NCI-H2227 (cell line): ENCODE measurements at regions not wholly inside any gene's neighbourhood (a gene's known extent, or its start where the extent isn't known, plus 50 kb on each side); places are given as distances from the start of the nearest gene placed in this dataset.

ENCODE experiments used
- DNase-seq: peaks from one replicate; lab custom pipeline; 2025; ENCODE audit not compliant: unreplicated experiment; lab: John Stamatoyannopoulos, UW

DNA sequence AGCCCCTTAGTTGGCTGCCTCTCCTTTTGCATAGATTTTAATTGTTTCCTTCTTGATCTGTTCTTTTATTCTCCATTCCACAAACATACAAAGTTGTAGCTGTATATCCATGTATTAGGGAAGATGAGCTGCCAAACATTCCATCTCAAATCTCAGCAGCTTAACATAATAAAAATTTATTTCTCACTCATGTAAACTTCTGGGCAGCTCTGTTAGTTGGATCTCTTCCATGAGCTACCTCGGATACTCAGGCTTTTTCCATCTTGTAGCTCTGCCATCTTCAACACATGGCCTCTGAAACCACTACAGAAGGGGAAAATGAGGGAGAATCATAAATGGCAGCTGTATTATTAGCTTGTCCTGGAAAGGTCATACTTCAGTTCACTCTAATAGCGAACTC lies 149.4 kb upstream of the BMP2 start:
- no peak for DNase-seq

DNA sequence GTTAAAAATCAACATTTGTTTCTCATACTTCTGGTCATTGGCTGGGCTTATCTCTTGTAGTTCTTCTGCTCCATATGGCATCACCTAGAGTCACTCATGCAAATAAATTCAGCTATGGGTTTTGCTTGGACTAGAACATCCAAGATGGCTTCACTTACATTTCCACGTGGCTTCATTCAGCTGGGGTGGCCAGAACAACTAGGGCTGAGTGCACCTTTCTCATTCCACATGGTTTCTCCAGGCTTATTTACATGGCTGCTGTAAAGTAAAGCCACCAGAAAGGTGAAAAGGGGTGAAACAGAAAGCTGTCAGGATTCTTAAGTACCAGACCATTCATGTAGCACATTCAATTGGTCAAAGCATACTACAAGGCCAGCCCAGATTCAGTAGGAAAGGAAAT lies 151.1 kb upstream of the BMP2 start:
- no peak for DNase-seq

DNA sequence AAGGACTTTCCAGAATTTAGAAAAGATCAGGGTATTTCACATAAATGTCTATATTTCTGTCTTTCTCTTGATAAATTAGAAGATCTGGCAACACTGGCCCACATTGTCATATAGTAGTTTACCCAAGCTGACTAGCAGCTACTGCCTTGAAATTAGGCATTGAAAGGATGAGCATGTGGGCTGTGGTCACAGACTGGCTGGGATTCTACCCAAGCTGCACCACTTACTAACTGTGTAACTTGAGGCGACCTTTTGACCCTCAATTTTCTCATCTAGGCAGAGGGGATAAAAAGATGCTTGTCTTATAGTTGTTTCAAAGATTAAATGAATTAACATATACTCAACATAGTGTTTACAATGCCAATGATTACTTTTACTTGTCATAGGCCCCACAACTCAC lies 152.7 kb upstream of the BMP2 start:
- no peak for DNase-seq

GRCh38 chr20:6613280-6613861 lies 154.1 kb upstream of the BMP2 start:
- no peak for DNase-seq

DNA sequence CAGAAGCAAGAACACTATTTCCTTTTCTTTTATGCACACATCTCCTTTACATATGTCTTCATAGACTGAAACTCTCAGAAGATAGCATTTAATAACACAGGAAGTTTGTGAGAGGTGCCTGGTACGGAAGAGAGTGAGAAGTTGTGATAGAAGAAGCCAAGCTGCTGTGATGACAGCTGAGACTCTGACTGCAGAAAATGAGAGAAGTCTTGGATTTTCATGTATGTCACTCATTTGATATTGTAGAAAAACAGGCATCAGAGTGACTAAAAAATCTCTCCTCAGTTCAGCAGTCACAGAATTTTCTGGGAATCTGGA lies 154.9 kb upstream of the BMP2 start:
- DNase-seq, result no peak

GRCh38 chr20:6611911-6612605 lies 155.4 kb upstream of the BMP2 start:
- no peak for DNase-seq

DNA sequence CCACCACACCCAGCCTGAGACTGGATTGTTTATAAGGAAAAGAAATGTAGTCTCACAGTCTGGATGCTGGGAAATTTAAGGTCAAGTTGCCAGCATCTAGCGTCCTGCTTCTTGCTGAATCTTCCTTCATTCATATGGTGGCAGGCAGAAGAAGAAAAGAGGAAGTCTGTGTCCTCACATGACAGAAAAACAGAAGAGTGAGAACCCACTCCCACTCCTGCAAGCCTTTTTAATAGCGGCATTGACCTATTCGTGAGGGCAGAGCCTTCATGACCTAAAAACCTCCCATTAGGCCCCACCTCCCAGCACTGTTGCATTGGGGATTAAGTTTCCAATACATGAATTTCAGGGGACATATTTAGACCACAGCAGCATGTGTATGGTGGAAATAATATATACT lies 160.8 kb upstream of the BMP2 start:
- no peak for DNase-seq

DNA sequence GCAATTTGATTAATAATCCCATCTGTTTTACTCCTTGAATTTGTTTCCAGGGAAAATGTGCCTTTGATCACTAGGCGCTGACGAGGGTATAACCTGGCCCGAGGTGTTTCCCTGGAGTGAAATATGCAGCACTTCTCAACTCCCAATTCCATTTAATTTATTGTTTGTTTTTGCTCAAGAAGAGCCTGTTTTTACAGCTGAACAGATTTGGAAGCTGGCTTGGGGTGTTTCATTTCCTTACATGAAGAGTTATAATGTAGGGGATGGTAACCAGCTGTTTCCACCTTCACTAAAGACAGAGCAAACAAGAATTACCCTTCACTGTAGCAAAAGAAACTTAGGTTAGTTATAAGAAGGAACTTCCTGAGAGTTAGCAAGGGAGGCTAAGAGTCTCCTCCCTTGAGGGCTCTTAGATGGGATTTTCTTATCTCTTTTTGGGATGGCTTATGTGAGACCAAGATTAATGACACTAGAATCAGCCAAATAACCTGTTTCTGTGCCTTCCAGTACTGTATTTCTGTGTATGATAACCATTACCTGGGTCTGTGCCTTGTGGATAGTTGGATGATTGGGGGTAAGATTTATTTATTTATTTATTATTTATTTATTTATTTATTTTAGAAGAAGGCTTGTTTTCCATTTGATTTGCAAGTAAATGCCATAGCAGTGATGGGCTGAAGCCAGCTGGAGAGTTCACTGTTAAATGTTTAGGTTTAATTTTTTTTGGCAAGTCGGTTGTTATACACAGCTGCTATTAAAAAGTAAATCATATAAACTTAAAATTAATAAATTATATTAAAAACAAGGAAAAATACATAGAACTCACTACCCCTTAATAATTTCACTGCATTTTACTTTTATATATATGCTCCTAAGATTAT lies 162.2 kb upstream of the BMP2 start:
- no peak for DNase-seq

DNA sequence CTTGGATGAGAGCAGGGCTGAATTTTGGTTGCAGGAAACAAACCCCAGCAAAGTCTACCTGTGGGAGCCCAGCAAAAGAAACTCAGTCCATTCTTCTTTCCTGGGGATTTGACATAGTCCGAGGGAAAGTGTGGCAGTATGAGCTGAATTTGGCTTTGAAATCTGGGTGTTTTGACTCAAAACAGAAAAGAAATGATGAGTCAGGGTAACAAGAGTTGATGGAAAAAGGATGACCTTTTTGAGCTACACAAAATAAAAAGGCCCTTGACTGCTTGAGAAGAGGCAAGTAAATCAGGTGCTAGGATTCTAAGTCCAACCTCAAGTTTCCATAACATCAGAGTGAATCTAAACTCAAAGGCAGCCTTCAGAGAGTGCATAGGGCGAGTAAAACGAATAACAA lies 163.3 kb upstream of the BMP2 start:
- DNase-seq, result no peak

- DNase-seq, result no peak
Observed at GRCh38 chr20:6599876-6600735, 167.4 kb upstream of the BMP2 start.

DNA sequence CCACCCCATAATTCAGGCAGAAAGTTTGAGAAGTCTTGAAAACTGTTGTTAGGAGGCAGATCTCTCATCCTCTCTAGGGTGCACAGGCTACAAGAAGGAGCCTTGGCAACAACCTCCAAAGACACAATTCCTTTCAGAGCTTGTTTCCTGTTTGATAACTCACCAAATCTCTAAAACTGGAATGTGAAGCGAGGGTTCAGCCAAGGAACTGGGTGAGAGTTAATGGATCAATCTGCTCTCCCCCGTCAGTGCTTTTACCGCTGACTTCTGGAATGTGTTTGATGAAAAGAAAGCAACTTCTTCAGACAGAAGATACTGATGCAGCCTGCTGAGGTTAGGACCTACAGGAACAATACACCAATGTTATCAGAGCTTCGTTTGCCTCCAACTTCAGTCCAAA lies 171.8 kb upstream of the BMP2 start:
- DNase-seq, result no peak

DNA sequence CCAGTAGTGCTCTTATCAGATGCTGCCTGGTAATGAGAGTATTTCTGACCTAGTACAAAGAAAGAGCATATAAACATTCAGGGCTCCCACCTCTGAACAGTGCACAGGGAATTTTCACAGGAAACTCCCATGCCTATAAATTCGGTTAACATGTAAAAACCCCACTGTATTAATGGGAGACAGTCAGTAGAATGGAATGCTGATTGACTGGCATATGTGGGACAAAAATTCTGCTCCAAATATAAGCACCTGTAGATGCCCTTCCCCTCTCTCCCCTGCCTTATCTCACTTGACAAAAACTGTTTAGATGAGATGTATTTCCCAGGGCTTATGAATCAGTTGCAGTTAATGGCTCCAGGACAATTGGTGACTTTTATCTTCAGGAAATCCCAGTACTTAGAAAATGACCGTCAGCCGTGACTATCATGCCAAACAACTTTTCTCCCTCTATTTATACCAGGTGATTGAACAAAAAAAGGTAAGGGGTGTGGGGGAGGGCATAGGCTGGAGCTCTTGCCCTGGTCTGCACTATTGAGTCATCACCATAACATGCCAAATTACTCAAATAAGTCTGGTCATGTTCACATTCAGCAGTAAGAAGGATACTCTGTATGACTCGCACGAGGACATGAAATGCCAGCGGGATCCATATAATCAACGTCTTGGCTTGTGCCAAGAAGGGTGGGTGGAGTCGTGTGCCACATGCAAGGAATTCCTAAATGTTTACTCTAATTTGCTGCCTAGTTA lies 176.4 kb upstream of the BMP2 start:
- no peak for DNase-seq

DNA sequence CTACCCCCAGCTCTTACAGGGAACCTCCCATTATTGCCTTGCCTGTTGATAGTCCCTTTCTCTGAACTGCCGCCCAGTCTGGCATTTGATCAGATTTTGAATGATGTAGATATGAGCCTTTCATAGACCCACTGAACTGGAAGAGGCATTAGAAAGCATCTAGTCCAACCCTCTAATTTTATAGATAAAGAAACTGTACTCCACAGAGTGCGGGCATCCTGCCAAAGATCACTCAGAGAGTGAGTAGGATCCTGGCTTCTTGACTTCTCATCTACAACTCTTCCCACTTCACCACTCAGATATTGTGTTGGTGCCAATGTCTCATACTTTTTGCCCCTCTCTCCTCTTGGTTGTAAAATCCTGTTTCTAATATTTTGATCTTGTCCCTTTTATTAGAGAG lies 179.2 kb upstream of the BMP2 start:
- peak; percentile 80 for DNase-seq

DNA sequence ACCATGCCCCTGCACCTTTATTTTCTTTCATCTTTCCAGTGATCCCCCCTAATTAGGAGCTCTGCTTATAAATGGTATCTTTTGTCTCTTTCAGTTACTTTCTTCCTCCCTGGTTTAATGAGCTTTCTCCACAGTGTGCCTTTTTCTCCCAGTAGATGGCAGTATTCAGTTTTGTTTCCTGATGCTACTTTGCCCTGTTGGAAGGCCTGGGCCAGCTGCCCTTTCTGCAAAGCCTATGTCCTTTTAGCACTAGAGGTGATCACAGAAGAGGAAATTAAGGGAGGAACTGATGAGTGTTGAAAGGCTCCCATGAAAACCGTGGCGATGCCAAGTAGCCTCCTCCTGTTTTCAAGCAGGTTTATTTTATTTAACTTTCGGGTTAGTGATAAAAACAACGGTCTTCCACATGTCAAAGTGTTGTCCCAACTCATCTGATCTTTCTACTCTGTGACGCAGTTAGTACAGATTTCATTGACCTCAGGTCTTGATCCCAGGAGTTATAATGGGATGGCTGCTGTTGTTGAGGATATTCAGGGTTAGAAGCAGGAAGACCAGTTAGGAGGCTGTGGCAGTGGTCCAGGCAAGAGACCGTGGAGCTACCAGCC lies 184.2 kb upstream of the BMP2 start:
- DNase-seq, result peak; percentile 25

- no peak for DNase-seq
Observed at GRCh38 chr20:6582449-6582848, 185.0 kb upstream of the BMP2 start.

DNA sequence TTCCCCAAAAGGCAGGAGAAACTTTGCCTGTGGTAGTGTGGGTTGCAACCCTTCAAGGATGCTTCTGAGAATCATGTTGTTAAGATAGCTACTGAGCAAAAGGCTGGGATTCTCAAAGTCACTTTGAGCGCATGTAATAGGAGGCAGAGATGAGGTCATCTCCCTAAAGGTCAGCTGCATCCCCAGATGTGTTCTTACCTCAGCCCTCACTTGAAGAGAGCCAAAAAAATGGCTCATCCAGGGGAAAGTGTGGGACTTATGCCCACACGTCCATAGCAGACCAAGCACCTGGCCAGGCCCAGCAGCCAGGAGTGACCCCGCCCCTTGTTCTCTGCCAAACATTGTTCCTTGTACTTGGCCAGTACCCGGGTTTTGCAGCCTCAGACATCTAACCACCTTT lies 187.0 kb upstream of the BMP2 start:
- DNase-seq, result no peak

GRCh38 chr20:6579824-6580223 lies 187.7 kb upstream of the BMP2 start:
- no peak for DNase-seq

DNA sequence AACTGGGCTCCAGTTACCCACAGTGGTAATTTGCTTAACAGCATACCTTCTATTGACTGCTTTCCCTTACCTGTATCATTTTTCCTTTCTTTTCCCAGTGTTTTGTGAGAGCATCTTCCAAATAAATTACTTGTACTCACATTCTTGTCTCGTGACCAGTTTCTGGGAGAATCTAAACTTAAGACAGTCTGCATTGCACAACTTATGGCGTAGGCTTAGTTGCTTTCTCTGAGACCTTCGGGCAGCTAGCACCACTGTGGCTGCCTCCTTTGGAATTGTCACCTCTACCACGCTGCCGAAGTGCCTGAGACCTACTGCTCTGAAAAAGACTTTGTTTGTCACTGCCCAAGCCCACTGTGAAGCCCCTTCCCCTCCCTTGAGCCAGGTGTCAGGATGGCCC lies 188.1 kb upstream of the BMP2 start:
- DNase-seq, result no peak

GRCh38 chr20:6577451-6577850 lies 190.0 kb upstream of the BMP2 start:
- no peak for DNase-seq

- DNase-seq, result no peak
Observed at GRCh38 chr20:6576726-6577125, 190.8 kb upstream of the BMP2 start.
